ENCODE measurements at regions not wholly inside any gene's neighbourhood (a gene's known extent, or its start where the extent isn't known, plus 50 kb on each side); places are given as distances from the start of the nearest gene placed in this dataset.
"Not testable (repeated sequence)": the region's sequence is repeated elsewhere in the genome, so short reads cannot be mapped to it uniquely, and the experiment has no call there.

DNA sequence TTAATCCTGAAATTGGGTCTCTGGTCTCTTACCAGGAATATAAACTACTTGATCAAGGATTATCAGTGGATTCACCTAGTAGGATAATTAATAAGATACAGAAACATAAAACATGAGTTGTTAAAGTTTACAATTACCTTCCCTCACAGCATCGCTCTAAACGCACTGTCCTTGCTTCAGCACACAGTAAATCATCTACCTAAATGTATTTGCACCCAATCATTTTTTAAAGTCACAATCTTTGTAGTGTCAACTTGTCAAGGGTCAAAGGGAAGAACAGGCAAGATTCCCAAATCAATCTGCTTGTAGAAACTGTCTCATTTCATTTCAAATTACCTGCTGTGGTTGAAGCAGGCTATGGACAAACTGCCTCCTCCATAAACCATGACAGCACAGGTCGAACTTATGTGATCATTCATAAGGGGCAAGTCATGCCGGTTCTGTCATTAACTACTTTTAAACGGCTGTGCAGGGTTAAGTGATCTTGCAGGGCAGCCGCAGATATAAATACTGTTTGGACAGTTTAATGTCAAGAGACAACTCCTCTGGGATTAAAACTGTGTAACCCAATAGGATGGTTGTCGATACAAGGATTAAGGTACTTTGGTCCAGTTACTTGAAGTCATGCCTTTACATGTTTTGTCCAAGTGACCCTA lies 93.6 kb downstream of the ZNF281 start:
- DNase-seq = no peak

DNA sequence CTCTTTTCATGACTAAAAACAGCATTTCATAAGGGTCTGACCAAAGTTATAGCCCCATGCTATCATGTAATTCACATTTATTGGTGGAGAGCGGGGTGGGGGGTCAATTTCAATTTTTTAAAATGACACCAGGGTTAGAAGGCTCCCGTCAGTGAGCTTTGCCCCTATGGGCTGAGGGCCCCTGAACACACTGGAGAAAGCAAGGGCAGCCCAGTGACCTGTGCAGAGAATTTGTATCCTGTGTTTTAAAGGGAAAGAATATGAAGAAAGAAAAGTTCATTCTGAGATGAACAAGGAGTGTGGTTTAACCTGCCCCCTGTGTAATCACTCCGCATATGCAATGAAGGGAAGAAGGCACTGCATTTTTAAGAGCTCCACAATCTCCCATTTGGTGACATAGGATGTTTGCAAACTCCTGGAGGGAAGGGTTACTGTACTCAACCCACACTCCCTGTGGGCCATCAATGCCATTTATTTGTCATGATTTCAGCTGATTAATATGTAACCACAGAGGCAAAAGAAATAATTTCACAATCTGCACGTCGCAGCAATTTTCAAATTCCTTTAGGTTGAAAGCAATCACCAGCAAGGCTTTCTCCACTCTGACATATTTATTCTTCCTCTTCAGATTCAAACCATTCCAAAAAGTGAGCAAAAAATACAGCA lies 95.6 kb downstream of the ZNF281 start:
- DNase-seq = no peak

DNA sequence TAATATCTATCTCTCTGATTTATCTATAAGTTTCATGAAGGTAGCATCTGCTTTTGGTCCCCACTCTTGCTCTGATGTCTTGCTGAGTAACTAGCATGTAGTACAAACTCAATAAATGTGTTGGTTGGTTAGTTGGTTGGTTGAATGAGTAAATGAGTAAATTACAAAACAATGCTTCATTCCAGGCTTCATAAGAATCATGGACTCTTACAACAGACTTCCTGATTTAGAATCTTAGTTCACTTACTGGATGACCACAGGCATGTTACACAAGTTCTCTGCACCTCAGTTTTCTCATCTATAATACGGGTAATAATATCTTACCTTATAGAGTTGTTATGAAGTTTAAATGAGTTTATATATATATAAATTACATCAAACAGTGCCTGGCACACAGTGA lies 98.6 kb downstream of the ZNF281 start:
- no peak for DNase-seq

- no peak for DNase-seq
Measured at GRCh38 chr1:200310824-200311223, 99.0 kb downstream of the ZNF281 start.

DNA sequence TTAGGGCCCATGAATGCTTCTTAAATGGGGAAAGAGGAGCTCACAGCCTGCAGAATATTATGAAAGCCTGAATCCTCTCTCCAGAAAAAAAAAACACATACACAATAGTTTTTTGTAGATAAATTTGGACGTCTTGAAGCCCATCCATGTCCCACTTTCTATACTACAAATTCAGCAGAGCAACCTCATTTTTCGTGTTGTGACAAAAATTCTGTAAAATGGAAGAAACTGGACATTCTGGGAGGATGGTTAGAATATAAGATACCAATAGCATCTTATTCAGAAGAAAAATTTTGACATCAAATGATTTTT lies 102.1 kb downstream of the ZNF281 start:
- DNase-seq = no peak

DNA sequence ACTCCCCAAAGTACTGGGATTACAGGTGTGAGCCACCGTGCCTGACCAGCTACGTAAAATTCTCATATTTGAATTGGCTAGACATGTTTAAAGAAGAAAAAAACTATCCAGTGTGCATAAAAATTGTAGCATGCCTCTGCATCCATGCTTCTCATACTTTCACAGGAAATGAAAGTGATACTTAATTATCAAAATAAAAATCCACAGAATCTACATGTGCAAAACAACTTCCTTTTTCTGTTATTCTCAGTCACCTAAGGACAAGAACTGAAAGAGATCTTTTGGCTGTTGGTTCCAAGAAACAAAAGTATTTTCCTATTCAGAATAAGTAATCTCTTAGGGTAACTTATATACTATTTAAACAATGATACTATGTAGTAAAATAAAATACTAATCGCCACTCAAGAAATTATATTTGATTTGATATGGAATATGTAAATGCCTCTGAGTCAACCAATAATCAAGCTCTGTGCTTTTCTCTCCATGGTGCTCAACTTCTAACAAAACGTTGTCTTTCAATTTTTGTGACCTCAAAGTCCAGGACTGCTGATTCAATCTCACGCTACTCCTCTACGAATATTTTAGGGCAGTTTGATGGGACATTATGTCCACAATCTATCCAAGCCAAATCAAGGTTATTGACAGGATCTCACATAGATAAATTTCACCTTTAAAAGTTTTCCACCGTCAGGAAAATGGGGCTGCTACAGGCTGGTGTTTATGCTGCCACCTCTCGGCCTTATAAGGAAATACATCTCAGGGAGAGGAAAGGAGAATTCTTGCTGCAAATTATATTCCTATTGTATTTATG lies 102.7 kb downstream of the ZNF281 start:
- peak; percentile 14 to 63 for DNase-seq

DNA sequence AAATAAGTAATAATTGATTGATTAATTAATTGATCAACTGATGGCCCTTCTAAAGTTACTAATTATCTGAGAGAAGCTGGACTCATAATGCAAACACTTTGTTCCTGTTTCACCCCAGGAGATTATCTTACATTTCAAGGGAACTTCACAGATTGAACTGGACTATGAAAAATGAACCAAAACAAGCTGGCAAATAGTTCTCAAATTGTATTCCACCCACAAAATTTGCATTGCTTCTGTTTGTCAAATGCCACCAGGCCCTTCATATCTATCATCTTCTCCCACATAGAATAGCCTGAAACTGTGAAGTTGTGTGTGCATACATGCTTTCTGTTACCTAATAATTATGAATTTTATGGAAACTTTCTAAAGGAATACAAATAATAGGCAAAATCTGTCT lies 104.0 kb downstream of the ZNF281 start:
- no peak for DNase-seq

DNA sequence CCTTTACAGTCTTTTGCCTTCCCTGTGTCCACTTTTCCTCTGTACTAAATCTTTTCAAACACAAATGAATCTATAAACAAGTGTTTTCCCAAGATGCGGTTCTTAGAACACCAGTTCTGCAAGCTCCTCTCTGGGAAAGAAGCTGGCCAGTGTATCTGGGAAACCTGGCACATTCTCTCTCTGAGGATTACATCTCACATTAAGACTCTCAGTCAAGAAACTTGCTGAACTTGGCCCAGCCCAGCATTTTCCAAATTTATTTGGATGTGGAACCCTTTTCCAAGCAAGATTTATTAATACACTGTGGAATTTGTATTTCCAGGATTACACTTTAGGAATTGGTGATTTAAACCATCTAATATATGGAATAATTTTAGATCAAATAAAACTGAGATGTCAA lies 105.7 kb downstream of the ZNF281 start:
- no peak for DNase-seq

- DNase-seq = no peak
Measured at GRCh38 chr1:200302921-200303290, 106.9 kb downstream of the ZNF281 start.

- peak; percentile 61 to 68 for DNase-seq
Measured at GRCh38 chr1:200302192-200302920, 107.5 kb downstream of the ZNF281 start.

DNA sequence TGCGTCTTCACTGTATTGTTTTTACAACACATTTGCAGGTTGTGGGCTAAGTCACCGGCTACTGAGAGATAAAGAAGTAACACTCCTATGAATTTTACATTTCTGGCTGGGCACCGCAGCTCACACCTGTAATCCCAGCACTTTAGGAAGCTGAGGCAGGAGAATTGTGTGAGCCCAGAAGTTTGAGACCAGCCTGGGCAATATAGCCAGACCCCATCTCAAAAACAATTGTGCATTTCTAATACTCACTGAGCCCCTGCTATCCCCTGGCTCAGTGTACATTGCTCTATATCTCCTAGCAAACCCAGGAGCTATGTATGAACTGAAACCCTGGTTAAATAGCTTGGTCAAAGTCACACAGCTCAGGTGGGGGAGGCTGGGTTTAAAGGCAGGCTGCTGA lies 108.7 kb downstream of the ZNF281 start:
- no peak for DNase-seq

DNA sequence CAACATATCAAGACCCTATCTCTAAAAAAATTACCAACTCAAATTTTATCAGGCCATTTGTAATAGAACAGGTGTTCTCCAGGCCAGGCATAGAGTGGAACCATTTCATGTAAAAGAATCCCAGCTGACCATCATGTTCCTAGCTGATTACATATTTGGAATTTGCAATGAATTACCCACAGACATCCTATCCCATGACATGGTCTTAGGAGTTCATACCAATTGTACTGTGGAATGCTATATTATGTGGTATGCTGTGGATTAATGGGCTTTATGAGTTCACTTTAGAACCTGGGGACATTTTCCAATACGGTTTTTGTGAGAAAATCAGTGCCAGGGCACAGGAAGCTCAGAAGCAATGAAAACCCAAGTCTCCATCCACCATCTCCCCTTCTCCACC lies 110.3 kb downstream of the ZNF281 start:
- no peak for DNase-seq

GRCh38 chr1:200298242-200298641 lies 111.6 kb downstream of the ZNF281 start:
- no peak for DNase-seq

DNA sequence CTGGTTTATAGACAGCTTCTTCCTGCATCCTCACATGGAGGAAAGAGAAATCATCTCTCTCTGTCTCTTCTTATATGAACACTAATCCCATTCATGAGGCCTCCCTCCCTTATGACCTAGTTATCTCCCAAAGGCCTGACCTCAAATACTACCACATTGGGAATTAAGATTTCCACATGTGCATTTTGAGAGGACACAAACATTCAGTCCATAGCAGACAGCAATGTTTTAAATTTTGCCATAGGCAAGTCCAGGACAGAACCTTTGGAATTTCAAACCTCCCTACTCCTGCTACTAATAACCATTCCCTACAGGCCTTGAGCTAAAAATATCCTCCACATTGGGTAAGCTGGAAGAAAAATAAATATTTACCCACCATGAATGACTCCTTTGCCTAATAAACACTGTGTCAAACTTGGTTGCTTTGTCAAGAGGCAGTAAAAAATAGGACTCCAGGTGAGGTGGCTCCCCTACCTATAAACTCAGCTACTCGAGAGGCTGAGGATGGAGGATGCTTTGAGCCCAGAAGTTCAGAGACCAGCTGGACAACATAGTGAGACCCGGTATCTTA lies 113.7 kb downstream of the ZNF281 start:
- no peak for DNase-seq

GRCh38 chr1:200294241-200294640 lies 115.6 kb downstream of the ZNF281 start:
- no peak for DNase-seq

GRCh38 chr1:200292699-200293098 lies 117.1 kb downstream of the ZNF281 start:
- no peak for DNase-seq

DNA sequence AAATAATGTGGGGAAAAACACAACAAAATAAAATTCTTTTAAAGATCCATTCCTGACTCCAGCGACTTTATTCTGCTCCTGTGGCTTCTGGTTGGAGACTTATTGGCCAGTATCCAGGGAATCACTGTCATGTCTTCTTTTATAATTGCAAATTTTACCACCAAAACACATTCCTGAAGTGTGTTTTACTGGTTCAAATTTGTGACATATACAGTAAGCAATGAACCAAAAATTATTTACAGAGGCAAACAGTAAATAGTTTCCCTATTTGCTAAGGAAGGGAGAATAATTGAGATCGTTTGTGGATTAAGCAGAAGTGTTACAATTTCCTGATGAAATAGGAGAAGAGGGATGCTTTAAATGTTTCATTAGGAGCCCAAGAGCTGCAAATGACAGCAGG lies 118.7 kb downstream of the ZNF281 start:
- DNase-seq = no peak

GRCh38 chr1:200290010-200290685 lies 119.7 kb downstream of the ZNF281 start:
- DNase-seq = no peak

GRCh38 chr1:200288226-200288625 lies 121.6 kb downstream of the ZNF281 start:
- no peak for DNase-seq

DNA sequence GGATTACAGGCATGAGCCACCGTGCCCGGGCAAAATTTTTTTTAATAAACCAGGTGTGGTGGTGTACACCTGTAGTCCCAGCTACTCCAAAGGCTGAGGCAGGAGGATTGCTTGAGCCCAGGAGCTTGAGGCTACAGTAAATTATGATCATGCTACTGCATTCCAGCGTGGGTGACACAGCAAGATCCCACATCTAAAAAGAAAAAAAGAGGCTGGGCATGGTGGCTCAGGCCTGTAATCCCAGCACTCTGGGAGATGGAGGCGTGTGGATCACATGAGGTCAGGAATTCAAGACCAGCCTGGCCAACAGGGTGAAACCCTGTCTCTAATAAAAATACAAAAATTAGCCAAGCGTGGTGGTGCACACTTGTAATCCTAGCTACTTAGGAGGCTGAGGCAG lies 125.6 kb downstream of the ZNF281 start:
- DNase-seq = not testable (repeated sequence)

DNA sequence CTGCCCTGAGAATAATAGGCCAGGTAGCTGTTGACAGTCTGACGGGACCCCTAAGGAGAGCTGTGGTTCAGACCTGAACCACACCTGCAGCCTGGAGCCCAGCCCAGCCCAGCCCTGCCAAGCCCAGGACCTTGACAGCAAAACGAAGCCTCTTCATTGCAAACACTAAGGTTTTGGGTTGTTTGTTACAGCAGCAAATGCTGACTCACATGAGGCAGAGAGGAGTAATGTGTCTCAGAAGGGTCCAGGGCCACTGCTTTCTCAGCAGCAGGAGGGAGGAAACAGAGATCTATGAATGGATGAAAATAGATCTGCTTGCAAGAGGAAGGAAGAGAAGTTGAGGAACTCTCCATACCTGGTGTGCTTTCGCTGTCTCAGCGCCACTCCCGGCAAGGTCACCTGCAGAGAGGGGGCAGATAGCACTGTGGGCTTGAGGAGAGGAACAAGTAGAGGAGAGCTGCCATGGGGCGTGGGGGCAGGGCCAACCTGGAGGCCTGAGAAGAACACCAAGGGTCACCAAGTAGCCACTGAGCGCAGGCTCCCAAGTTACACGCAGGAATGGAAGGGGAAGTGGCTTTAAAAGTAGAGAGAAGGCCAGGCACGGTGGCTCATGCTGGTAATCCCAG lies 127.2 kb downstream of the ZNF281 start:
- no peak for DNase-seq

GRCh38 chr1:200281201-200281835 lies 128.5 kb downstream of the ZNF281 start:
- DNase-seq = no peak
